GM21619 (cell line): ENCODE measurements at regions not wholly inside any gene's neighbourhood (a gene's known extent, or its start where the extent isn't known, plus 50 kb on each side); places are given as distances from the start of the nearest gene placed in this dataset.
"Not testable (repeated sequence)": the region's sequence is repeated elsewhere in the genome, so short reads cannot be mapped to it uniquely, and the experiment has no call there.

Experiments
- ATAC-seq: cut with Tn5 transposase; IDR thresholded peaks from one replicate; pipeline ENCODE4 v1.9.1; 2021; ENCODE audit not compliant: unreplicated experiment

DNA sequence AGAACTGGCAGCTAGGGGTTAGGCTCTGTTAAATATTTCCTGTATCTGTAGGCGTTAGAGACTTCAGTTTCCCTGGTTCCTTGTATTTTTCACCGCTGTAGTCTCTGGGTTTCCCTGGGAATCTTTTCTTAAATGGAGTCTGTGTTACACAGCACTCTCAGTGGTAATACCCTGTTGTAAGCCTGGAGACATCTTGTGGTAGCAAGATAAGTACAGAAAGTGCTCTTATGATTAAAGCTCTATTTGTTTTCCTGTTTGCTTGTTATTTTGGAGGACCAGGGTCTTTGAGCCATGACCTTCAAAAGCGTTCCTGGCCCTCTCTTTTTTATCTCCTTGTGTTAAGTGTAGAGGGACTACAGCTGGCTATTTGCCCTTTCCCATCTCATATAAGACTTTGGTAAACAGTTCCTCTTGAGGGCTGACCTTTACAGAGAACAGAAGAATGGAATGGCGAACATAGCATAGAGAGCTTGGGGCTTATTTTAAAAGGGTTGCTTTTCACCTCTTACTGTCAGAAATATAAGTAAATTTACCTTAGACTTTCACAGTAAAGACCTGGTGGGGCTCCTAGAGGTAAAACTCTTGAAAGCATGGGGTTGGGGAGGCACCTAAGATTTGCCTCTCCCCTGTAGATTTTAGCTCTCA is 782.5 kb downstream of the FAT4 start:
- ATAC-seq, result no peak

DNA sequence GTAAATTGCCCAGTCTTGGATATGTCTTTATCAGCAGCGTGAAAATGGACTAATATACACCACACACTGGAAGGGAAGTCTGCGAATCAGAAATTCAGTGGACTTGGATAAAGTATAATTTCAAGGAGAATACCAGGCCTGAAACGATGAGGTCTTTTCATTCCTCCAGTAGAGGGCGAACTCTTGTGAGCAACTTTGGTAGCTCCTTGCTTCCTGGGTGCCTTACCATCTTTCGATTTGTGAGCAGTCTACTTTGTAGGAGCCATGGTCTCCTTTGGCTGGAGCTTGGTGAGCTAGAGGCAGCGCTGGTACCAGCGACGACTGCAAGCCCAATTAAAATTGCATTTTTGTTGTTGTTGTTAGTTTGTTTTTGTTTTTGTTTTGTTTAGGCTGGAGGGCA is 791.9 kb downstream of the FAT4 start:
- no peak for ATAC-seq

DNA sequence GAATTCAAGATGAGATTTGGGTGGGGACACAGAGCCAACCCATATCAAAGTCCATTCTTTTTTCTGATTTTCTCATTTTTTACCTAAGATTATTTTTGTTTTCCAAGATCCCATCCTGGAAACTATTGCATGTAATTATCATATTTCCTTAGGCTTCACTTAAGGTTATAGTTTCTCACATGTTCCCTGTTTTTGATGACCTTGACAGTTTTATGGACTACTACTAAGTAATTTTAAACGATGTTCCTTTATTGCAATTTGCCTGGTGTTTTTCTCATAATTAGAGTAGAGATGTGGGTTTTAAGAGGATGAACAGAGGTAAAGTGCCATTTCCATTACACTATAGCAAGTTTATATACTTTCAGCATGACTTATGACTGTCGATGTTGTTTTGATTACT is 795.1 kb downstream of the FAT4 start:
- ATAC-seq, result no peak

DNA sequence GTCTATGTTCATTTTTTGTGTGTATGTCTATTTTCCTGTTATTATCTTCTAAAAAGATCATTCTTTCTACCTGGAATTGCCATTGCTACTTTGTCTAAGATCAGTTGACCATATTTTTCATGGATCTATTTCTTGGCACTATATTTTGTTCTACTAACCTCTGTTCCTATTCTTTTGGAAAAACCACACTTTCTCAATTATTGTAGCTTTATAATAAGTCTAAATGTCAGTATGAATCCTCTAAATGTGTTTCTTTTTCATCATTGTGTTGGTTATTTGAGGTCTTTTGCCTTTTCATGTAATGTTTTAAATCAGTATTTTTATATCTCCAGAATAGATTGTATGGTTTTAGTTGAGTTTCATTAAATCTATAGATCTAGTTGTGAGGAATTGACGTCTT is 798.3 kb downstream of the FAT4 start:
- no peak for ATAC-seq

DNA sequence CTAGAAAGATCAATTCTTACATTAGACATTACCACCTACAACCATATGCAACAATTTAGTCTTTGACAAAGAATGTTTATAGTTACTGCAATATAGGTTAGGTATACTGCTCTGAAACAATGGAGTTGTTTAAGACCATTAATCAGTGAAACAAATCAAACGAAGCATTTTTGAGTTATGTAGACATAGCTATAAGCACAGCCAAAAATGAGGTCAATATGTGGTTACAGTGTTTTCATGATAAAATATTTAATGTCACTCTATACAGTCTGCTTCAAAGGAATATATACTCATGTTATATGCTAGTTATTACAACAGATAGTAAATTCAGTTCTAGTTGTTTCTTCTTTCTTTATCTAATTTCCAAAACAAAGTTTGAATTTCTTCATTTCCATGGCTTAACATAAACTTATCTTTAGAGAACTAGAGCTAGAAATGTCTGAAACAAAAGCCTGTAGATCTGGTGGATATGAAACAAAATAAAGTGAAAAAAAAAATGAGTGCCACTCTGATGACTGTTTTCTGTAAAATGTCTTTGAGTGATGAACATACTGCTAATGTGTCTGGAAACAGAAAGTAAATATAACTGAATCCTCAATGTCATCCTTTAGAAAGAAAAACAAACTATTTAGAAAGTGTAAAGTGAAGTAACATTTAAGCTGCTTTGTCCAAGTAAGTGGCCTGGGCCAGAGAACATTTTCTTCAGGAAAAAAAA is 809.0 kb downstream of the FAT4 start:
- no peak for ATAC-seq

DNA sequence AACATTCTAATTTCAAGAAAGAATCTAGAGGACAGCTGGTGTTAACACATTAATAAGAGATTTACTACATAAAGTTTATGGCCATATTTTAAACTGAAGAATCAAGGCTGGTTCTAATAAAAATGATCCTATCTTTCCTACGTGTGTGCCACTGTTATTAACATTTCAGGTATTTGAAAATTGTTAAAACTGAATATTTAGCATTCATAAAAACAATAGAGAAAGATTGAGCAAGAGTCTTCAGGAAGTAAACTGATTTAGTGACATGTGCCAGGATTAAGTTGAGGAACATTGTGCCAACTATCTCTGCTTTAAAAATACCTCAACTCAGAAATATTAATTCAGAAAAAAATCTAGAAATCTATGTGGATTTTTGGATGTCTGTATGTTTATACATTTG is 810.1 kb downstream of the FAT4 start:
- no peak for ATAC-seq

DNA sequence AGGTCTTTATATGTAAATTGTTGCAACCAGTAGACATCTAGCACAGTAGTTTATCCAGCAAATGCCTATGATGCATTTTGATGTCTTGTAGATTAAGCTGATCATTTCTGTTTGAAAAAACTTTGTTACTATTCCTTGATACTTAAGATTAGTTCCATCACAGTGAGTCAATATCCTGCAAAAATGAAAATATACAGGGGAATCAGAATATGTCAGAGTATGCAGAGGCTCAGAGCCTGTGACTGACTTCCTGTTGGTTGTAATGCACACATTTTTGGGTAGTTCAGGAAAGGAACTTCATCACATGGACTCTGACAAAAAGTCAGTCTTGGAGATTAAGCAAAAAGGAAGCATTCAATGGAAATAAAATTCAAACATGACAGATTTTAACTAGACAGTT is 815.5 kb downstream of the FAT4 start:
- no peak for ATAC-seq

DNA sequence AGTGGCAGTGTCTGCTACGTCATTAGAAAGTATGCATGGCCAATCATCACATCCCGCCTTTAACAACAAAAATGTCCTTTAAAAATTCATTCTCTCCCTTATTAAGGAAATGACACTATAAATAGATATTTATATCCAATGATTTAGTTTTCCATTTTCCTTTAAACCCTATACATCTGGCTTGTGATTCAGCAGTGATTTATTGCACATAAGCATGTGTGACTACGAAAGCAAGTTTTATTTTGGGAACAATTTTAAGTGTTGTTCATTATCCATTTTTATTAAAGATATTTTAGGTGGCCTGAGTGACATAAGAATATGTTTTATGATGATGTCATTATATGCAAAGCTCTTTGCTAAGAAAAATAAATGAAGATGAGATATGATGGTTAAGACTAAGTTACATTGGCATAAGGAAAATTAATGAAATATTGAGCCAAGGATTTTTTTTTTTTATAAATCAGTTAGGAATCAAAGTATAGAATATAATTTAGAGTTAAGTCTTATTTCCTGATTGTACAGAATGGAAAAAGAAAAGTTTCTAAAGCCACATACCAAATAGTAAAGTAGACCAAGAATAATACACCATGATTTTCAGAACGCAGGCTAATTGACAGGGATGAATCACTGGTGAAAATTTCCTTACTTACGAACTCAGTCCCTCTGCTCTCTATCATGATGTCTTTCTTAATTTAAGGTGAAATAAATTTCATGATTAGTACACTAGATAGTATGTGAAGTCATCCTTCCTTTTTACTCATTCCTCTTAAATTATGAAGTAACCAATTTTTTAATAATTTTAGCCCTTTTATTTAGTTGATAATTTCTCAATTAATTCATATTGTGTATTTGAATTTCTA is 822.4 kb downstream of the FAT4 start:
- ATAC-seq, result no peak

DNA sequence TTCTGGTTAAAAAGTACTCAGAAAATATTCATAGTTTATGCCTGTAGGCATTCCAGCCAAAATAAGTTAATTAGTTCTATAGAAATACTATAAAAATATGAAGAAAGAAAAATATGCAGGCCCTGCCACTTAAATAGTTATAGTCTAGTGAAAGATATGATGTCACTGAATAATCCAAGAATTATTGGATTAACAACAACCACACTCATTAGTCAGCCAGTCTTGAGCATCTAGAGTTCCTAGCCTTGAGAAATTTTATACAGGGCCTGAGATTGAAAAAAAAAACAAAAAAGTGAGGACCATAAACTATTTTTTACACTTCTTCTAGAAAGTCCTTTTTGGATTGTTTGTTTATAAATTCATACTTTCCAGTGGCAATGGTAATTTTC is 823.0 kb downstream of the FAT4 start:
- ATAC-seq, result no peak

DNA sequence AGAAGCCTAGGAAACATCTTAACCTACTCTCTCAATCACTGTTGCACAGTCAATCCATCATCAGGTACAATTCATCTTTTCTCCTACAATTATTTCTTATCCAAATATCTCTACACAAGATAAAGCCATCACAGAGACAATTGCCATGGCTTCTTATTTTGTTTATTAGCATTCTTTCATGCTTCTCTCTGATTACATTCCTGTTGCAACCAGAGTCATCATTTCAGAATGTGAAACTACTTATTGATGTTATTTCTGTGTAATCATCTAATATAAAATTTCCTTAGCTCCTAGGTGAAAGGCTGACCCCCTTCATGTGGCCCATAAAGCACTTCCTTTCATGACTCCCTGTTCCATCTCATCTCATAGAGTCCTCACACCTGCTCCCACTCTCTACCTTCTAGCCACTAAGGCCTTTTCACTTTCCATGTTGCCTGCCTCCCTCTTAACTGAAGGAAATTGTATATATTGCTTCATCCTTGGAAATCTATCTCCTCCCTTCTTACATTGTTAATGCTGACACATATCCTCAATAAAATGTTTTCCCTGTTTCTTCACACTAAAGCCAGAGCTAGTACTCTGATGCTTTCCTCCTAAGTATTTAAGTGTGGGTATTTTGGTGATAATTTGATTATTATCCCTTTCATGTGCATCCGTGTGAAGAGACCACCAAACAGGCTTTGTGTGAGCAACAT is 829.9 kb downstream of the FAT4 start:
- no peak for ATAC-seq

DNA sequence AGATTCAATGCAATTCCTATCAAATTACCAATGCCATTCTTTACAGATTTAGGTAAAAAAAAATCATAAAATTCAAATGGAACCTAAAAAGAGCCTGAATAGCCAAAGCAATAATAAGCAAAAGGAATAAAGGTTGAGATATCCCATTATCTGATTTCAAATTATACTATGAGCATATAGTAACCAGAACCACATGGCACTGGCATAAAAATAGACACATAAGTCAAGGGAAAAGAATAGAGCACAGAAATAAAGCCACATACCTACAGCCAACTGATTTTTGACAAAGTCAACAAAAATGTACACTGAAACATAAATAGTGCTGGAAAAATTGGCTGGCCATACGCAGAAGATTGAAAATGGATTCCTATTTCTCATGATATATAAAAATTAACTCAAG is 853.7 kb downstream of the FAT4 start:
- no peak for ATAC-seq

DNA sequence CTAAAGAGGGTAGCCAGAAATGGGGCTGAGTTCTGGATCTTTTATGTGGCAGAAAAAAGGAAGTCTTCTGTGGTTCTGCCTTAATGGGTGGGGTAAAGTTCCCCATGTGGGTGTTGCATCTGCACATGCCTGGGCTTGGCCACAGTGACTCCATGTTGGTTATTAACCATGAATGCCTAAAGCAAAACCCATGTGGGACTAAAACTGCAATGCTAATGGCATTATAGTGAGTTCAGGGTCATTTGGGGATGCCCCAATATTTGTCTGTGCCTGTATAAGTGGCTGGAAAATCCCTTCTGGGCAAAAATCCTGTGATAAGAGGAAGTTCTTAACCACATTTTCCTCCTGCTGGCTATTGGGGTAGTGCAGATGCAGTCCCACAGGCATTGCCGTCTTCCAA is 857.4 kb downstream of the FAT4 start:
- peak; percentile 51 for ATAC-seq

DNA sequence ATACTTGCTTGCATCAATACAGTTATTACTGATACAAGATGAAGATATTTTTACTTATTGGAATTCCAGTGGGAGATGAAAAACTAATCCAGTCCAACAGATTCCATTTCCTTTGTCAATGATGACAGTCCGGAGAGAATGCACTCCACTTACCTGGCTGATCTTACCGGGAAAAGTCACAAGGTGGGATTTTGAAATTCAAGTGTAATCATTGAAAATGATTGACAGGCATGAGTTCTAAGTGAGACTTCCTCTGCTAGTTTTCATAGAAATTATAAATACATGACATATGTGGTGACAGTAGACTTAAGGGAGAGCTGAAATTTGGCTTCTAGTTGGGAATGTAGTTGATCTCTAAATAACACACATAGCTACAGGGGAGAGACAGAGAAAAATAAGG is 859.9 kb downstream of the FAT4 start:
- ATAC-seq, result no peak

DNA sequence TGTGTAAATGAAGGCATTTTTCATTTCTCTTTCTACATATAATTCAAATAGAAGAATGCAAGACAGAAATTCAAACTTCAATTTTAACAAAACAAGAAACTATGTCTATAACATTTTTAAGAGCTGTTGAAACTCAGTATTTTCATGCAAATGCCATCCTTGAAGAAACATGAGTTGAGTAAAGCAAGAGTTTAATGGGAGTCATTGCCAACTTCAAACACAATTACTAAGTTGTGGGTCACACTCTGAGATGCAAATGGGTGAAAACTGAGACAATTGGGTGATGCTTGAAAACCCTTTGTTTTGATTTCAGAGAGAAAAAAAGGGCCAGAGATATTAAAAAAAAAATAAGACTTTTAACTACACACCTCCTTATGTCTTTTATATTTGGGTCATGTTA is 865.9 kb downstream of the FAT4 start:
- ATAC-seq, result no peak

DNA sequence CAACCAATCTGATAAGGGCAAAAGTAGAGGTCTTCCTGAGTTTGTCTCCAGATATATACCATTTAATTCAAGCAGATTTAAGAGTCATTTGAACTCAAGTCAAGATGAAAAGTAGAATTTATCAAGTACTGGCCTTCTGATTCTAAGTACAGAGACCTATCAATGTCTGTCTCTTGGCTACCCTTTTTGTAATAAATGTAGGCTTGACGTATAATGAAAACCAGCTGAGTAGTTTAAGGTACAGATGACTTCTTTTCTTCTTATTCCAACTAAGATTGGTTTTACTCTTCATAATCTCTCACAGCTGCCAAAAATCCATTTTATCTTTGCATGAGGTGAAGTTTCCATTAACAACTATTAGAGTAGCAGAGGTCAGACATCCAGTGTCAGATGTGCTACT is 867.6 kb downstream of the FAT4 start:
- no peak for ATAC-seq

DNA sequence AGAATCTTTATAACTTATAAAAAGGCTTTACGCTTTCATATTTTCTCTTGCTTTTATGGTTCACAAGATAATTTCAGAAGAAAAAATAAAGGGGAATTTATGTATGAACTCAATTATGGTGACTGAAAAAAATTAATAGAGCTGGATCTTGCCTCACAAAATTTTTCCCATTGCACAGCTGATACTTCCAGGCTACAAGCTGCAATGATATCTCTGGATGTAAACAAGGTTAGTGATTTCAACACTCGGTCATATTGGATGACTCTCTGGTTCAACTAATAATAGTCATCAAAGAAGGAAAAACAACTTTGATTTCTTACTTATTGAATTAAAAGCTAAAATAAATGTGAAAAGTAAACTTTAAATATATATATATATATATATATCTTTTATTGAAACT is 868.0 kb downstream of the FAT4 start:
- no peak for ATAC-seq

DNA sequence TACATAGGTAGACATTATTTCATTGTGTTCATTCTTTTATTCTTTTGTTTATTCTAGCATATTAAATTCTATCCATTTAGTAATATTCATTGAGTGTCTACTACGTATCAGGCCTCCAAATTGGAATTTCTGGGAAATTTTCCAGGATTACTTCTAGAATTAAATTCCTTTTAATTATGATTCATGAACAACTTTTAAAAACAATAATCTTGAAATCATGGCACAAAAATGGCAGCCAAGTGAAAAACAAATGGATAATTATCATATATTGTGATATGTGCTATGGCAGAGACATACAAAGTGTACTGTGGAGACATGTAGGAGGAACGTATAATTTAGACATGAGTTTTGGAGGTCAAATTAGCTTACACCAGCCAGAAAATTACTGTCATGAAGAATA is 868.5 kb downstream of the FAT4 start:
- ATAC-seq, result no peak

DNA sequence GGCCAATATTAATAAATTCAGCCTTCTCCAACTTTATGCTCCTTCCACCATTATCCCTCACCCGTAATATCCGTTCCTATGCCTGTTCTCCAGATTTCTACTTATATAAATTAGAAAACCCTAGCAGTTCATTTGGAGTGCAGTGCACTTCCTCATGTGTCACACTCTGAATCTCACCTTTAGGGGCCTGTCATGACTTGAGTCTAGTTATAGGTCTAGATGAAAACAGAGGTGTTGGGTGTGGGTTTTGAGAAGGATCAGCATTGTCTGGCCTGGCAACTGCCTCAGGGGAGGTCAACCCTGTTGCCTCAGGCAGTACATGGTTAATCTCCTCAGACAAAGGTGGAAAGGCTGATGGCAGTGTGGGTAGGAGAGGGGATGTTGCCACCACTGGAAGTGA is 876.8 kb downstream of the FAT4 start:
- no peak for ATAC-seq

DNA sequence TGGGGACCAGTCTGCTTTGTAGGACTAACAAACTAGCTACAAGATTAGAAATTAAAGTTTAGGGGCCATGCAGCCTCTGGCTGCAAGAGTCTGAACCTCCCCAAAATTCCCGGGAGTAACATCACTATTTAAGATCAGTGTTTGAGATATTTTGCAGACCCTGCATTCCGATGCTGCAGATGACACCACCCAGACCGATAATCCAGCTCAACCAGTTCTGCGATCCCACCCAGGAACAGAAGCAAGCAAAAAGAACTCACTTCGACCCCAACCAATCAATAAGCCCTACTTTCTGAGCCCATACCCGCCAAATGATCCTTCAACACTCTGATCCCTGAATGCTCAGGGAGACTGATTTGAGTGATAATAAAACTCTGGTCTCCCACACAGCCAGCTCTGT is 877.8 kb downstream of the FAT4 start:
- ATAC-seq, result no peak

DNA sequence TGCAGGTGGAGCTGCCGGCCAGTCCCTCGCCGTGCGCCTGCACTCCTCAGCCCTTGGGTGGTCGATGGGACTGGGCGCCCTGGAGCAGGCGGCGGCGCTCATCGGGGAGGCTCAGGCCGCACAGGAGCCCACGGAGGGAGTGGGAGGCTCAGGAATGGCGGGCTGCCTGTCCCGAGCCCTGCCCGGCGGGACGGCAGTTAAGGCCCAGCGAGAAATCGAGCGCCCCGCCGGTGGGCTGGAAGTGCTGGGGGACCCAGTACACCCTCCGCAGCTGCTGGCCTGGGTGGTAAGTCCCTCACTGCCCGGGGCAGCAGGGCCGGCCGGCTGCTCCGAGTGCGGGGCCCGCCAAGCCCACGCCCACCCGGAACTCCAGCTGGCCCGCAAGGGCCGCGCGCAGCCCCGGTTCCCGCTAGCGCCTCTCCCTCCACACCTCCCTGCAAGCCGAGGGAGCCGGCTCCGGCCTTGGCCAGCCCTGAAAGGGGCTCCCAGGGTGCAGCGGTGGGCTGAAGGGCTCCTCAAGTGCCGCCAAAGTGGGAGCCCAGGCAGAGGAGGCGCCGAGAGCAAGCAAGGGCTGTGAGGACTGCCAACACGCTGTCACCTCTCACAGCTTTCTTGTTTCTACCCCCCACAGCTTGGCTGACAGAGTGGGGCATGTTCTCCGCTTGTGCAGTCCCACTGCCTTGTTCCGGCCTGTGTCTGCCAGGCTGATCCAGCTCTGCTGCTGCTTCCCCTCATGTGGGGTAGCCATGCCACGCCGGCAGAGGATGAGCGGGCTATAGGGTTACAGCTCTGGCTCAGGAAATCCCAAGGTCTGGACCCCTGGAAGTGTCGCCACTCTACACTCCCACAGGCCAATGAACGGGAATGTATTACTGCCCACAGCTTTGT is 886.7 kb downstream of the FAT4 start:
- not testable (repeated sequence) for ATAC-seq

DNA sequence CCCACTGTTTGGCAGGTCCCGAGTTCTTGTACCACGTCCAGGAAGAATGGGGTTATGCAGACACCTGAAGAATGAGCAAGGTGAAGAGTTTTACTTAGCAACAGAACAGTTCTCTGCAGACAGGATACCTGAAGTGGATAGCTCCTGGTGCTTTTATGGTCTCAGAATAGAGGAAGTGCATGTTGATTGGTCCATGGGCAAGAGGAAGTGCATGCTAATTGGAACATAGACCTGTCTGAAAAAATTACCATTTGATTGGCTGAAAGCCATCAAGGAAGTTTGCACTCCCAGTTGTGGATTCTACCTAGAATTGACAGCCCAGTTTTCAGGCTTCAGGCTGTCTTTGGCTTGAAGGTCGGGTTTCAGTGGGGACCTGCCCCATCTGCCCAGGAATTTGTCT is 887.5 kb downstream of the FAT4 start:
- ATAC-seq, result no peak
